Loucy (cell line): ENCODE measurements at regions not wholly inside any gene's neighbourhood (a gene's known extent, or its start where the extent isn't known, plus 50 kb on each side); places are given as distances from the start of the nearest gene placed in this dataset.

ENCODE experiments used
- H2AFZ ChIP-seq: fragments of 200-600 bp; sonication (generic); 2 replicates; pipeline ENCODE4 v1.6.0; 2016; ENCODE audit warnings: antibody characterized with exemption, mild to moderate bottlenecking, low read length, moderate library complexity
- H3F3A ChIP-seq: fragments of 200-600 bp; 2 replicates; pipeline ENCODE4 v1.6.0; 2016; ENCODE audit warnings: antibody characterized with exemption, low read depth, mild to moderate bottlenecking
- H3K27me3 ChIP-seq: fragments of 200-600 bp; sonication (generic); 2 replicates; pipeline ENCODE4 v1.6.1; 2014; ENCODE audit warnings: low read length, mild to moderate bottlenecking; ENCODE audit not compliant: insufficient read depth, poor library complexity, severe bottlenecking
- H3K36me3 ChIP-seq: fragments of 200-600 bp; sonication (generic); 2 replicates; pipeline ENCODE4 v1.6.1; 2016; ENCODE audit warnings: low read length; ENCODE audit not compliant: insufficient read depth
- H3K4me1 ChIP-seq: fragments of 200-600 bp; sonication (generic); 2 replicates; pipeline ENCODE4 v1.5.1; 2014; ENCODE audit warnings: low read length, mild to moderate bottlenecking; ENCODE audit not compliant: insufficient read depth, poor library complexity, severe bottlenecking
- H3K4me2 ChIP-seq: fragments of 200-600 bp; sonication (generic); 2 replicates; pipeline ENCODE4 v1.6.0; 2014; ENCODE audit warnings: antibody characterized with exemption, low read length, low read depth, mild to moderate bottlenecking; ENCODE audit not compliant: poor library complexity, severe bottlenecking
- H3K4me3 ChIP-seq: fragments of 200-600 bp; sonication (generic); 2 replicates; pipeline ENCODE4 v1.5.1; 2014; ENCODE audit warnings: low read length, mild to moderate bottlenecking, mixed read lengths; ENCODE audit not compliant: poor library complexity, severe bottlenecking
- H3K79me2 ChIP-seq: fragments of 200-600 bp; sonication (generic); 2 replicates; pipeline ENCODE4 v1.6.1; 2014; ENCODE audit warnings: low read length; ENCODE audit not compliant: insufficient read depth
- H3K9ac ChIP-seq: fragments of 200-600 bp; sonication (generic); 2 replicates; pipeline ENCODE4 v1.6.0; 2014; ENCODE audit warnings: mild to moderate bottlenecking, low read depth, low read length, moderate library complexity; ENCODE audit not compliant: poor library complexity, severe bottlenecking
- H3K9me2 ChIP-seq: fragments of 200-600 bp; sonication (generic); replicated peaks from 2 replicates; pipeline ENCODE4 v1.6.1; 2016; ENCODE audit warnings: low read depth, low read length, mixed read lengths
- H3K9me3 ChIP-seq: fragments of 200-600 bp; sonication (generic); 2 replicates; pipeline ENCODE4 v1.6.1; 2014; ENCODE audit warnings: mild to moderate bottlenecking, antibody characterized with exemption, low read length, low read depth; ENCODE audit not compliant: insufficient read depth
- H4K20me1 ChIP-seq: fragments of 200-600 bp; sonication (generic); 2 replicates; pipeline ENCODE4 v1.6.0; 2014; ENCODE audit warnings: antibody characterized with exemption, low read length, mild to moderate bottlenecking; ENCODE audit not compliant: insufficient read depth, poor library complexity, severe bottlenecking
- EZH2phosphoT487 ChIP-seq: fragments of 200-600 bp; IDR thresholded peaks from 2 replicates; pipeline ENCODE4 v1.6.1; 2018; ENCODE audit warnings: antibody characterized with exemption, mild to moderate bottlenecking, moderate library complexity, borderline replicate concordance
- TF ChIP-seq, protein P1 (sequence below): fragments of 200-600 bp; sonication (generic); conservative IDR thresholded peaks from 2 replicates; pipeline ENCODE4 v1.5.1; 2014; ENCODE audit warnings: mild to moderate bottlenecking, antibody characterized with exemption, low read length

DNA sequence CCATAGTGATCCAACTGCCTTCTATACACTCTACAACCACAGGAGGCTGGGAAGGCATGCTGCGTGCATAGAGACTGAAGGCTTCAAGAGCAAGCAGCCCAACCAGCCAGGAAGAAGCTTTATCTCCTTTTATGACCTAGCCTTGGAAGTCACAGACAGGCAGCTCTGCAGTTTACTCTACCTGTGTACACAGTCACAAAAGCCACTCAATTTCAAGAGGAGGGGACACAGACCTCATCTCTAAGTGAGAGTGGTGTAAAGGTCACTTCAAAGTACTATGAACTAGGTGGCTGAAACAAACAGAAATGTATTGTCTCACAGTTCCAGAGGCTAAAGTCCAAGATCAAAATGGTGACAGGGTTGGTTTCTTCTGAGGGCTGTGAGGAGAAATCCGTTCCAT is 69.6 kb upstream of the GJB5 start:
- H3K4me2 ChIP-seq: peak overlapping the region; percentile 77
- H3K4me3 ChIP-seq: peak overlapping the region; percentile 53
- peaks cover 33% of the 10 kb centered on the region for H3K4me1 ChIP-seq
- H3K36me3 ChIP-seq: no peaks in the 10 kb centered on the region
- H3F3A ChIP-seq: peaks cover 4% of the 10 kb centered on the region; the same call in 1 of the 2 replicates
- H3K9me3 ChIP-seq: no peaks in the 10 kb centered on the region
- H3K27me3 ChIP-seq: no peaks in the 10 kb centered on the region
- TF ChIP-seq, protein P1, sequence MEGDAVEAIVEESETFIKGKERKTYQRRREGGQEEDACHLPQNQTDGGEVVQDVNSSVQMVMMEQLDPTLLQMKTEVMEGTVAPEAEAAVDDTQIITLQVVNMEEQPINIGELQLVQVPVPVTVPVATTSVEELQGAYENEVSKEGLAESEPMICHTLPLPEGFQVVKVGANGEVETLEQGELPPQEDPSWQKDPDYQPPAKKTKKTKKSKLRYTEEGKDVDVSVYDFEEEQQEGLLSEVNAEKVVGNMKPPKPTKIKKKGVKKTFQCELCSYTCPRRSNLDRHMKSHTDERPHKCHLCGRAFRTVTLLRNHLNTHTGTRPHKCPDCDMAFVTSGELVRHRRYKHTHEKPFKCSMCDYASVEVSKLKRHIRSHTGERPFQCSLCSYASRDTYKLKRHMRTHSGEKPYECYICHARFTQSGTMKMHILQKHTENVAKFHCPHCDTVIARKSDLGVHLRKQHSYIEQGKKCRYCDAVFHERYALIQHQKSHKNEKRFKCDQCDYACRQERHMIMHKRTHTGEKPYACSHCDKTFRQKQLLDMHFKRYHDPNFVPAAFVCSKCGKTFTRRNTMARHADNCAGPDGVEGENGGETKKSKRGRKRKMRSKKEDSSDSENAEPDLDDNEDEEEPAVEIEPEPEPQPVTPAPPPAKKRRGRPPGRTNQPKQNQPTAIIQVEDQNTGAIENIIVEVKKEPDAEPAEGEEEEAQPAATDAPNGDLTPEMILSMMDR: no peak
- TF ChIP-seq EZH2phosphoT487: no peak
- H2AFZ ChIP-seq: no peak overlapping the region
- no peaks in the 10 kb centered on the region for H3K79me2 ChIP-seq
- H3K9me2 ChIP-seq: no peaks in the 10 kb centered on the region
- no peaks in the 10 kb centered on the region for H4K20me1 ChIP-seq
- peak overlapping the region; percentile 27 for H3K9ac ChIP-seq

DNA sequence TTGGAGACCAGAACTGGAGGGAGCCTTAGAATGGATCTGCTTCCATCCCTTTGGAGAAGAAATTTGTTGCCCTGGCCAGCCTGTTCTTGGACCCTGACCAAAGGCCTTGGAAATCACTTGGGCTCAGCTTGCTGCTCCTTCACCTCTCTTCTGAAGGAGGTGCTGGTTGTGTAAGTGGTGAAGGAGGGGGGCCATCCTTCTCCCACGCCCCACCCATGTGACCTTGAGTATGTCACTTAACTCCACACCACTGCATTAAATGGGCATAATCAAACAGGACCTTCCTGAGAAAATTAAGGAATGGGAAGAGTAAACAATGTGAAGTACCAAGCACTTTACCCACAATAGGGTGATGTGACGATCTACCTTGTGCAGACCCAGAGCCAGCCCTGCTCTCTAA is 68.3 kb upstream of the GJB5 start:
- Histone ChIP-seq H4K20me1 (no peaks in the 10 kb centered on the region), H3K4me2 (no peak overlapping the region), H3F3A (peaks cover 4% of the 10 kb centered on the region; the same call in 1 of the 2 replicates), H3K4me3 (no peak overlapping the region), H3K27me3 (no peaks in the 10 kb centered on the region), H3K79me2 (no peaks in the 10 kb centered on the region), H3K4me1 (peaks cover 33% of the 10 kb centered on the region), H3K9me2 (no peaks in the 10 kb centered on the region), H3K9ac (no peak overlapping the region), H3K9me3 (no peaks in the 10 kb centered on the region), H2AFZ (no peak overlapping the region), H3K36me3 (no peaks in the 10 kb centered on the region)
- TF ChIP-seq EZH2phosphoT487: no peak
- TF ChIP-seq, protein P1: no peak

DNA sequence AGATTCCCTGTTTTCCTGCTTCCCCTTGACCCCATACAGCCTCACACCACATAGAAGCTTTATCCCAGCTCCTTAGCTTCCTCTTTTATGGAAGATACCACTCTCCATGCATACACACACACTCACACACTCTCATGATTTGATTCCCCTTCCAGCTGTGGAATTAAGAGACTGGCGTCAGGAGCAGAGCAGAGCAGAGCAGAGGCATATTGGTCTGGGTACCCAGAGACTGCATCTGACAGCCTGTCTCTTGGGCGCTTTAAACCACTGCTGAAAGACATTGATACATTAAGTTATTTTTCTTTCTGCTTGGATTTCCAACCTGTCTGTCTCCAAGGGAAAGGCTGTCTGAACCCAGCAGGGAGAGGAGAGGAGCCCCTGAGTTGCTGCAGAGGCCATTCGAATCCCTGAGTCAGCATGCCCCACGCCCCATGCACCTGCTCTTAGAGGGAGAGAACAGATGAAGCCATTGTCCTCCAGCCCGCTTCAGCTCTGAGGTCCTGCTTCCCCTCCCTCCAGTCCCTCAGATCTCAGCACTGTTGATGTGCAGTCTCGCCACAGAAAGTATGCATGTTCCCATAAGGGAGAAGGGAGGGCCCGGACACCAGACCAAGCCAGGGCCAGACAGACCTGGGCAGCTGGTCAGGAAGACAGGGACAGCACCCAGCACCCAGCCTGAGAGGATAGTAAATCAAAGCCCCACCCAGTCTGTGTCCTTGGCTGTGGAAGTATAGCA is 66.7 kb upstream of the GJB5 start:
- Histone ChIP-seq H3K79me2 (no peaks in the 10 kb centered on the region), H3K9ac (no peak overlapping the region), H3K4me1 (peaks cover 21% of the 10 kb centered on the region), H3K4me3 (no peak overlapping the region), H2AFZ (no peak overlapping the region), H3K4me2 (no peak overlapping the region), H3K27me3 (no peaks in the 10 kb centered on the region), H3K36me3 (no peaks in the 10 kb centered on the region), H4K20me1 (no peaks in the 10 kb centered on the region), H3F3A (peaks cover 4% of the 10 kb centered on the region; the same call in 1 of the 2 replicates), H3K9me3 (no peaks in the 10 kb centered on the region), H3K9me2 (no peaks in the 10 kb centered on the region)
- no peak for TF ChIP-seq EZH2phosphoT487
- TF ChIP-seq, protein P1: no peak
